ENCODE measurements at regions not wholly inside any gene's neighbourhood (a gene's known extent, or its start where the extent isn't known, plus 50 kb on each side); places are given as distances from the start of the nearest gene placed in this dataset.

GRCh38 chr4:113835005-113835404, 73.5 kb upstream of the CAMK2D start:
- no peak overlapping the region for H2BK5ac ChIP-seq (ENCODE audit: low read depth, low read length, poor library complexity, severe bottlenecking)
- no peak overlapping the region for H2AK5ac ChIP-seq (ENCODE audit: low read length, severe bottlenecking)
- H3K4me3 ChIP-seq (ENCODE audit: insufficient read depth in 1 of 2, low read depth in 1 of 2, low read length in 2 of 2) = no peak overlapping the region
- no peak overlapping the region for H3K23ac ChIP-seq (ENCODE audit: low read length in 2 of 2)
- no peak overlapping the region for H3K14ac ChIP-seq (ENCODE audit: low read length in 2 of 2)
- H3K4ac ChIP-seq (ENCODE audit: low read depth in 1 of 2, low read length in 2 of 2) = no peak overlapping the region
- no peak overlapping the region for H4K91ac ChIP-seq (ENCODE audit: low read length)
- no peak overlapping the region for H2AFZ ChIP-seq (ENCODE audit: low read depth, low read length)
- H2BK15ac ChIP-seq (ENCODE audit: low read depth, poor library complexity, severe bottlenecking) = no peak overlapping the region
- no peaks in the 10 kb centered on the region for H3K27me3 ChIP-seq (ENCODE audit: control insufficient read depth in 1 of 2, insufficient read depth in 1 of 2, low read length in 2 of 2)
- no peak overlapping the region for H3K4me2 ChIP-seq (ENCODE audit: low read length, poor library complexity, severe bottlenecking)
- no peak overlapping the region for H3K27ac ChIP-seq (ENCODE audit: low read length, poor library complexity, severe bottlenecking)
- H3K9ac ChIP-seq (ENCODE audit: low read length) = no peak overlapping the region
- peak; percentile 64 for DNase-seq
- no peaks in the 10 kb centered on the region for H3K9me3 ChIP-seq (ENCODE audit: control insufficient read depth, low read length)
- H3K36me3 ChIP-seq (ENCODE audit: control insufficient read depth in 1 of 2, insufficient read depth in 2 of 2, low read depth in 1 of 2, low read length in 2 of 2) = no peaks in the 10 kb centered on the region
- 29% methylated on average over 1 of the region's 1 CpG for WGBS
- no peak overlapping the region for H3K18ac ChIP-seq (ENCODE audit: low read depth in 1 of 2, low read length in 2 of 2)
- no peaks in the 10 kb centered on the region for H3K4me1 ChIP-seq (ENCODE audit: control insufficient read depth, insufficient read depth, low read depth, low read length)
- H2BK120ac ChIP-seq (ENCODE audit: low read depth, low read length) = no peak overlapping the region
- no peaks in the 10 kb centered on the region for H3K79me1 ChIP-seq (replicated peaks; ENCODE audit: low read length, poor library complexity, severe bottlenecking)
- no peak overlapping the region for H4K8ac ChIP-seq (ENCODE audit: low read length)
- H2BK12ac ChIP-seq (ENCODE audit: low read length in 2 of 2) = no peak overlapping the region

- Histone ChIP-seq H3K9ac (ENCODE audit: low read length) (no peak overlapping the region), H3K9me3 (ENCODE audit: control insufficient read depth, low read length) (no peaks in the 10 kb centered on the region), H2BK12ac (ENCODE audit: low read length in 2 of 2) (no peak overlapping the region), H3K4ac (ENCODE audit: low read depth in 1 of 2, low read length in 2 of 2) (no peak overlapping the region), H3K27ac (ENCODE audit: low read length, poor library complexity, severe bottlenecking) (no peak overlapping the region), H3K79me1 (replicated peaks; ENCODE audit: low read length, poor library complexity, severe bottlenecking) (no peaks in the 10 kb centered on the region), H4K91ac (ENCODE audit: low read length) (no peak overlapping the region), H2BK120ac (ENCODE audit: low read depth, low read length) (no peak overlapping the region), H3K27me3 (ENCODE audit: control insufficient read depth in 1 of 2, insufficient read depth in 1 of 2, low read length in 2 of 2) (no peaks in the 10 kb centered on the region), H3K14ac (ENCODE audit: low read length in 2 of 2) (no peak overlapping the region), H2AK5ac (ENCODE audit: low read length, severe bottlenecking) (no peak overlapping the region), H3K36me3 (ENCODE audit: control insufficient read depth in 1 of 2, insufficient read depth in 2 of 2, low read depth in 1 of 2, low read length in 2 of 2) (no peaks in the 10 kb centered on the region), H3K4me1 (ENCODE audit: control insufficient read depth, insufficient read depth, low read depth, low read length) (no peaks in the 10 kb centered on the region), H3K4me3 (ENCODE audit: insufficient read depth in 1 of 2, low read depth in 1 of 2, low read length in 2 of 2) (no peak overlapping the region), H3K23ac (ENCODE audit: low read length in 2 of 2) (no peak overlapping the region), H3K4me2 (ENCODE audit: low read length, poor library complexity, severe bottlenecking) (no peak overlapping the region), H3K18ac (ENCODE audit: low read depth in 1 of 2, low read length in 2 of 2) (no peak overlapping the region), H2AFZ (ENCODE audit: low read depth, low read length) (no peak overlapping the region), H2BK15ac (ENCODE audit: low read depth, poor library complexity, severe bottlenecking) (no peak overlapping the region), H2BK5ac (ENCODE audit: low read depth, low read length, poor library complexity, severe bottlenecking) (no peak overlapping the region), H4K8ac (ENCODE audit: low read length) (no peak overlapping the region)
- DNase-seq = no peak
- 74% methylated on average over 3 of the region's 3 CpGs for WGBS
These were observed 72.8 kb upstream of the CAMK2D start for GRCh38 chr4:113834298-113834697.

- Histone ChIP-seq H3K23ac (ENCODE audit: low read length in 2 of 2) (no peak overlapping the region), H2BK5ac (ENCODE audit: low read depth, low read length, poor library complexity, severe bottlenecking) (no peak overlapping the region), H2AK5ac (ENCODE audit: low read length, severe bottlenecking) (no peak overlapping the region), H2BK15ac (ENCODE audit: low read depth, poor library complexity, severe bottlenecking) (no peak overlapping the region), H3K14ac (ENCODE audit: low read length in 2 of 2) (no peak overlapping the region), H2AFZ (ENCODE audit: low read depth, low read length) (no peak overlapping the region), H3K9ac (ENCODE audit: low read length) (no peak overlapping the region), H3K4me2 (ENCODE audit: low read length, poor library complexity, severe bottlenecking) (no peak overlapping the region), H3K4me1 (ENCODE audit: control insufficient read depth, insufficient read depth, low read depth, low read length) (no peaks in the 10 kb centered on the region), H3K27ac (ENCODE audit: low read length, poor library complexity, severe bottlenecking) (no peak overlapping the region), H4K91ac (ENCODE audit: low read length) (no peak overlapping the region), H3K27me3 (ENCODE audit: control insufficient read depth in 1 of 2, insufficient read depth in 1 of 2, low read length in 2 of 2) (no peaks in the 10 kb centered on the region), H3K4me3 (ENCODE audit: insufficient read depth in 1 of 2, low read depth in 1 of 2, low read length in 2 of 2) (no peak overlapping the region), H3K9me3 (ENCODE audit: control insufficient read depth, low read length) (no peaks in the 10 kb centered on the region), H3K18ac (ENCODE audit: low read depth in 1 of 2, low read length in 2 of 2) (no peak overlapping the region), H2BK120ac (ENCODE audit: low read depth, low read length) (no peak overlapping the region), H3K79me1 (replicated peaks; ENCODE audit: low read length, poor library complexity, severe bottlenecking) (no peaks in the 10 kb centered on the region), H3K4ac (ENCODE audit: low read depth in 1 of 2, low read length in 2 of 2) (no peak overlapping the region), H2BK12ac (ENCODE audit: low read length in 2 of 2) (no peak overlapping the region), H3K36me3 (ENCODE audit: control insufficient read depth in 1 of 2, insufficient read depth in 2 of 2, low read depth in 1 of 2, low read length in 2 of 2) (no peaks in the 10 kb centered on the region), H4K8ac (ENCODE audit: low read length) (no peak overlapping the region)
- DNase-seq = peak; percentile 44
- WGBS = 67% methylated on average over 1 of the region's 4 CpGs
These were observed 71.3 kb upstream of the CAMK2D start for GRCh38 chr4:113832803-113833202.

GRCh38 chr4:113831457-113831856, 69.9 kb upstream of the CAMK2D start:
- H3K23ac ChIP-seq (ENCODE audit: low read length in 2 of 2) = no peak overlapping the region
- H3K36me3 ChIP-seq (ENCODE audit: control insufficient read depth in 1 of 2, insufficient read depth in 2 of 2, low read depth in 1 of 2, low read length in 2 of 2) = no peaks in the 10 kb centered on the region
- H3K14ac ChIP-seq (ENCODE audit: low read length in 2 of 2) = no peak overlapping the region
- H2BK15ac ChIP-seq (ENCODE audit: low read depth, poor library complexity, severe bottlenecking) = no peak overlapping the region
- no peak overlapping the region for H4K91ac ChIP-seq (ENCODE audit: low read length)
- H4K8ac ChIP-seq (ENCODE audit: low read length) = no peak overlapping the region
- no peak overlapping the region for H2BK12ac ChIP-seq (ENCODE audit: low read length in 2 of 2)
- no peak overlapping the region for H2AK5ac ChIP-seq (ENCODE audit: low read length, severe bottlenecking)
- no peaks in the 10 kb centered on the region for H3K79me1 ChIP-seq (replicated peaks; ENCODE audit: low read length, poor library complexity, severe bottlenecking)
- no peak overlapping the region for H3K27ac ChIP-seq (ENCODE audit: low read length, poor library complexity, severe bottlenecking)
- H3K18ac ChIP-seq (ENCODE audit: low read depth in 1 of 2, low read length in 2 of 2) = no peak overlapping the region
- H3K27me3 ChIP-seq (ENCODE audit: control insufficient read depth in 1 of 2, insufficient read depth in 1 of 2, low read length in 2 of 2) = no peaks in the 10 kb centered on the region
- H2BK5ac ChIP-seq (ENCODE audit: low read depth, low read length, poor library complexity, severe bottlenecking) = no peak overlapping the region
- no peaks in the 10 kb centered on the region for H3K9me3 ChIP-seq (ENCODE audit: control insufficient read depth, low read length)
- H2AFZ ChIP-seq (ENCODE audit: low read depth, low read length) = no peak overlapping the region
- no peak overlapping the region for H2BK120ac ChIP-seq (ENCODE audit: low read depth, low read length)
- no peaks in the 10 kb centered on the region for H3K4me1 ChIP-seq (ENCODE audit: control insufficient read depth, insufficient read depth, low read depth, low read length)
- H3K4me3 ChIP-seq (ENCODE audit: insufficient read depth in 1 of 2, low read depth in 1 of 2, low read length in 2 of 2) = no peak overlapping the region
- H3K4me2 ChIP-seq (ENCODE audit: low read length, poor library complexity, severe bottlenecking) = no peak overlapping the region
- no peak overlapping the region for H3K4ac ChIP-seq (ENCODE audit: low read depth in 1 of 2, low read length in 2 of 2)
- no peak overlapping the region for H3K9ac ChIP-seq (ENCODE audit: low read length)
- no peak for DNase-seq
